ENCODE measurements at regions not wholly inside any gene's neighbourhood (a gene's known extent, or its start where the extent isn't known, plus 50 kb on each side); places are given as distances from the start of the nearest gene placed in this dataset.

- intact Hi-C loops (cut with micrococcal nuclease; ENCODE audit: unreplicated experiment), result no loop called here
- no peak; the same call in 1 of the 2 replicates for ATAC-seq
- Histone ChIP-seq H3K9me3 (ENCODE audit: control insufficient read depth, insufficient read depth, low read depth, low read length) (no peaks in the 10 kb centered on the region), H3K4me3 (ENCODE audit: low read depth in 2 of 2, low read length in 2 of 2) (no peak overlapping the region), H3K4me1 (ENCODE audit: control insufficient read depth, insufficient read depth, low read length) (peaks cover 10% of the 10 kb centered on the region), H3K27ac (ENCODE audit: low read length) (no peak overlapping the region), H3K36me3 (ENCODE audit: control insufficient read depth, insufficient read depth, low read length) (no peaks in the 10 kb centered on the region), H3K27me3 (ENCODE audit: control insufficient read depth, insufficient read depth, low read length) (no peaks in the 10 kb centered on the region)
- DNase-seq (ENCODE audit: low read depth, low spot score), result no peak
- no TSS peak for BruUV-seq (replicated peaks)
- ChIA-PET CTCF (no interaction called here), POLR2A (no interaction called here)
- TF ChIP-seq, protein P1, sequence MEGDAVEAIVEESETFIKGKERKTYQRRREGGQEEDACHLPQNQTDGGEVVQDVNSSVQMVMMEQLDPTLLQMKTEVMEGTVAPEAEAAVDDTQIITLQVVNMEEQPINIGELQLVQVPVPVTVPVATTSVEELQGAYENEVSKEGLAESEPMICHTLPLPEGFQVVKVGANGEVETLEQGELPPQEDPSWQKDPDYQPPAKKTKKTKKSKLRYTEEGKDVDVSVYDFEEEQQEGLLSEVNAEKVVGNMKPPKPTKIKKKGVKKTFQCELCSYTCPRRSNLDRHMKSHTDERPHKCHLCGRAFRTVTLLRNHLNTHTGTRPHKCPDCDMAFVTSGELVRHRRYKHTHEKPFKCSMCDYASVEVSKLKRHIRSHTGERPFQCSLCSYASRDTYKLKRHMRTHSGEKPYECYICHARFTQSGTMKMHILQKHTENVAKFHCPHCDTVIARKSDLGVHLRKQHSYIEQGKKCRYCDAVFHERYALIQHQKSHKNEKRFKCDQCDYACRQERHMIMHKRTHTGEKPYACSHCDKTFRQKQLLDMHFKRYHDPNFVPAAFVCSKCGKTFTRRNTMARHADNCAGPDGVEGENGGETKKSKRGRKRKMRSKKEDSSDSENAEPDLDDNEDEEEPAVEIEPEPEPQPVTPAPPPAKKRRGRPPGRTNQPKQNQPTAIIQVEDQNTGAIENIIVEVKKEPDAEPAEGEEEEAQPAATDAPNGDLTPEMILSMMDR (IDR thresholded peaks at IDR 0.05), result no peak
- no peak for TF ChIP-seq REST (IDR thresholded peaks at IDR 0.05; ENCODE audit: insufficient read depth in 1 of 2, low read depth in 2 of 2, low read length in 1 of 2)
- TF ChIP-seq SIN3A (IDR thresholded peaks at IDR 0.05; ENCODE audit: borderline replicate concordance, insufficient read depth, low read depth, low read length), result no peak
- no peak for TF ChIP-seq TCF7L2 (IDR thresholded peaks at IDR 0.05; ENCODE audit: low read depth, low read length)
- no peak for TF ChIP-seq POLR2AphosphoS5 (IDR thresholded peaks at IDR 0.05; ENCODE audit: low read depth, low read length)
- in situ Hi-C loops (cut with HindIII; ENCODE audit: low pct_unique_long_range_greater_than_20kb, low sequenced_read_pairs), result no loop called here
Observed at GRCh38 chr11:129612447-129612961, 203.1 kb upstream of the TMEM45B start.

DNA sequence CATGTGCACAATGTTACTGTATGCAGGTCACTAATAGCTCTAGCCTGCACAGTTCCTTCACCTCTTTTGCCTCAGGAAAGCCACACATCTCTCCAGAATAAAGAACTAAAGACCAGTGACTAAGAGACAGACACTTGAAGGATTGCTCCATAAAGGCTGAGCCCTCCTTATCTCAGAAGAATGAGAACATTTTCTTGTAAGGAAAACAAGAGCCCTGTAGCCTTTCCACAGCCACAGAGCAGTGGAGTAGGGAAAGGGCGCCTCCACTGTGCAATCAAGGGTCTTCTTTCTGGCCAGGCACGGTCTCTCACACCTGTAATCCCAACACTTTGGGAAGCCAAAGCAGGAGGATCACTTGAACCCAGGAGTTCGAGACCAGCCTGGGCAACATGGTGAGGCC is 202.6 kb upstream of the TMEM45B start:
- Histone ChIP-seq H3K4me1 (ENCODE audit: control insufficient read depth, insufficient read depth, low read length) (peaks cover 10% of the 10 kb centered on the region), H3K27ac (ENCODE audit: low read length) (no peak overlapping the region), H3K9me3 (ENCODE audit: control insufficient read depth, insufficient read depth, low read depth, low read length) (no peaks in the 10 kb centered on the region), H3K4me3 (ENCODE audit: low read depth in 2 of 2, low read length in 2 of 2) (no peak overlapping the region), H3K27me3 (ENCODE audit: control insufficient read depth, insufficient read depth, low read length) (no peaks in the 10 kb centered on the region), H3K36me3 (ENCODE audit: control insufficient read depth, insufficient read depth, low read length) (no peaks in the 10 kb centered on the region)
- BruUV-seq (replicated peaks), result no TSS peak
- TF ChIP-seq REST (IDR thresholded peaks at IDR 0.05; ENCODE audit: insufficient read depth in 1 of 2, low read depth in 2 of 2, low read length in 1 of 2), result no peak
- TF ChIP-seq POLR2AphosphoS5 (IDR thresholded peaks at IDR 0.05; ENCODE audit: low read depth, low read length), result no peak
- no peak for TF ChIP-seq TCF7L2 (IDR thresholded peaks at IDR 0.05; ENCODE audit: low read depth, low read length)
- no peak for TF ChIP-seq SIN3A (IDR thresholded peaks at IDR 0.05; ENCODE audit: borderline replicate concordance, insufficient read depth, low read depth, low read length)
- TF ChIP-seq, protein P1 (IDR thresholded peaks at IDR 0.05), result no peak
- intact Hi-C loops (cut with micrococcal nuclease; ENCODE audit: unreplicated experiment), result no loop called here
- no peak for DNase-seq (ENCODE audit: low read depth, low spot score)
- CTCF ChIA-PET, result no interaction called here
- in situ Hi-C loops (cut with HindIII; ENCODE audit: low pct_unique_long_range_greater_than_20kb, low sequenced_read_pairs), result no loop called here
- POLR2A ChIA-PET, result no interaction called here
- no peak for ATAC-seq
